Naive thymus-derived CD8-positive, alpha-beta T cell (primary cell): ENCODE measurements at regions not wholly inside any gene's neighbourhood (a gene's known extent, or its start where the extent isn't known, plus 50 kb on each side); places are given as distances from the start of the nearest gene placed in this dataset.

ENCODE experiments used
- ATAC-seq, 2 donors: fragments of 150-1000 bp; cut with Tn5 transposase in 1 of 2; sonication (Bioruptor Pico), chemical (Tn5 transposase) in 1 of 2; 1 replicate in 1 of 2; 2 replicates in 1 of 2; pipeline ENCODE4 v1.10.0; 2021; ENCODE audit warnings: mild to moderate bottlenecking in 2 of 2, moderate library complexity in 2 of 2
- POLR2A ChIA-PET: fragments of 350-600 bp; sonication (Branson Sonifier 250); formaldehyde crosslinking; loops from one replicate; lab custom pipeline; 2021; ENCODE audit warnings: antibody characterized with exemption; lab: Charles Lee
- DNase-seq, 10 donors: peaks; one replicate each; pipeline versions ENCODE4 v3.0.0 to v3.0.0-alpha.2; 2020 to 2022
- H3K27ac Mint-ChIP-seq, 10 donors: one replicate each; pipeline ENCODE4 v1.8.0; 2020 to 2022; ENCODE audit warnings: mild to moderate bottlenecking in 10 of 10, mixed read lengths in 10 of 10, moderate library complexity in 4 of 10, inconsistent platforms in 1 of 10
- H3K27me3 Mint-ChIP-seq, 5 donors: one replicate each; pipeline ENCODE4 v1.8.0; 2021 to 2022; ENCODE audit warnings: mixed read lengths in 5 of 5
- H3K36me3 Mint-ChIP-seq, 3 donors: one replicate each; pipeline ENCODE4 v1.8.0; 2020 to 2022; ENCODE audit warnings: mixed read lengths in 3 of 3, mild to moderate bottlenecking in 2 of 3, inconsistent platforms in 1 of 3
- H3K4me1 Mint-ChIP-seq, 4 donors: one replicate each; pipeline ENCODE4 v1.8.0; 2021 to 2022; ENCODE audit warnings: mixed read lengths in 4 of 4
- H3K4me3 Mint-ChIP-seq, 10 donors: one replicate each; pipeline ENCODE4 v1.8.0; 2020 to 2022; ENCODE audit warnings: mild to moderate bottlenecking in 10 of 10, mixed read lengths in 10 of 10, moderate library complexity in 6 of 10, inconsistent platforms in 1 of 10
- H3K9me3 Mint-ChIP-seq, 9 donors: one replicate each; pipeline ENCODE4 v1.8.0; 2020 to 2022; ENCODE audit warnings: mixed read lengths in 9 of 9, mild to moderate bottlenecking in 3 of 9, inconsistent platforms in 1 of 9, moderate library complexity in 1 of 9

DNA sequence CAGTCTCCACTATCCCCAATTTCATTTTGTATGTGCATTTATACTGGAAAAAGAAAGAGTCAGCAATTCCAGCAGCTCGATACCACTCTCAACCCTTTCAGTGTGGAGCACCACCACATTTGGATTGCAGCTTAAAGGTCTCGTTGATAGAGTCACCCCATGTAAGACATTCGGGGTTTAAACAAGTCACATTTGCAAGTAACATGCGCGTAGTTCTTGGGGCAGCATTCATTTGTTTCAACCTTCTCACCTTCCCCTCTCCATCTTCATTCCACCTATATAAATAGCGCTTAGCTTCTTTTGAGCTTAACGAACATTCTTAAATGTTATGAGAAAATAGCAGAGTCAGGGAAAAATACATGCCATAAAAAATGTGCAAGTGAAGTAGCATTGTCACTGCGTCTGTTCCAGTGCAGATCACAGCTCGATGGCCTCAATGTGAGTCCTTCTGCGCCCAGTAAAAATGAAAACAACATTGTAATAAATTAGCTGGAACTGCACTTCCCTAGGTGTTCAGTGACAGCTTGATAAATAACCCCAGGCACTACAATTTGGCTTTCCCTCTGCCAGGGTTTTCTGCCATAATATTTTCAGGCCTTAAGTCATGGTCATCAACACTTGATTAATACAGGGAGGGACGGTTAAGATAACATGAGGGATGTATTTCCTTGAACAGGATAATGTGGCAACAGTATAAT is 737.8 kb upstream of the NRSN1 start:
- POLR2A ChIA-PET, result no interaction called here
- no peak overlapping the region for H3K4me3 Mint-ChIP-seq
- no peaks in the 10 kb centered on the region for H3K36me3 Mint-ChIP-seq
- ATAC-seq (no peak), DNase-seq (no peak)
- H3K27me3 Mint-ChIP-seq, result peaks cover 0 to 3% (median 0%) of the 10 kb centered on the region in 5 donors
- no peaks in the 10 kb centered on the region for H3K4me1 Mint-ChIP-seq
- H3K9me3 Mint-ChIP-seq, result peaks cover 0 to 5% (median 2%) of the 10 kb centered on the region in 9 donors
- no peak overlapping the region for H3K27ac Mint-ChIP-seq

GRCh38 chr6:23389386-23389785 is 736.6 kb upstream of the NRSN1 start:
- H3K27me3 Mint-ChIP-seq, result peaks cover 0 to 3% (median under 1%) of the 10 kb centered on the region in 5 donors

DNA sequence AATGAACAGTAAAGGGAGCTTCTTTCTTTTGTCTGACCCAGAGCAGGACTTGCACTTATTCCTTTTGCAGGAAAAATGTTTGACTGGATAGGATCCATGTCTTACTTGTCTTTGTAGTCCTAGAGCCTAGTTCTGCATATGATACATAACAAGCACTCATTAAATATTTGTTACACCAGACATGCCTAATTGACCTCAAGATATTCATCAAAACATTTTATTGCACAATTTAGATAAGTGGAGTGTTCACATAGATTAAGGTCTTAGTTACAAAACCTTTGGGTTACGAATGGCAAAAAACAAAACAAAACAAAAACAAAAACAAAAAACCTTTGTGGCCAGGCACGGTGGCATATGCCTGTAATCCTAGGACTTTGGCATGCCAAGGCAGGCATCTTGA is 735.8 kb upstream of the NRSN1 start:
- ATAC-seq, result no peak
- Mint-ChIP-seq H3K27ac (no peak overlapping the region), H3K36me3 (no peaks in the 10 kb centered on the region), H3K4me1 (no peaks in the 10 kb centered on the region), H3K27me3 (peaks cover 0 to 3% (median 1%) of the 10 kb centered on the region in 5 donors), H3K4me3 (no peak overlapping the region), H3K9me3 (peaks cover 0 to 5% (median 1%) of the 10 kb centered on the region in 9 donors)
- no peak for DNase-seq
- POLR2A ChIA-PET, result no interaction called here

More at GRCh38 chr6:23389386-23389785, 736.6 kb upstream of the NRSN1 start:
- Mint-ChIP-seq H3K4me1 (no peaks in the 10 kb centered on the region), H3K27ac (peak overlapping the region in 1 of 10 donors; percentile 45), H3K9me3 (peaks cover 0 to 5% (median 2%) of the 10 kb centered on the region in 9 donors), H3K36me3 (no peaks in the 10 kb centered on the region), H3K4me3 (no peak overlapping the region)
- DNase-seq (no peak), ATAC-seq (no peak)
- POLR2A ChIA-PET, result no interaction called here

GRCh38 chr6:23394681-23395080 is 731.3 kb upstream of the NRSN1 start:
- no peak overlapping the region for H3K27ac Mint-ChIP-seq
- POLR2A ChIA-PET, result no interaction called here
- DNase-seq (no peak), ATAC-seq (no peak)
- no peaks in the 10 kb centered on the region for H3K36me3 Mint-ChIP-seq
- peaks cover 0 to 3% (median 1%) of the 10 kb centered on the region in 5 donors for H3K27me3 Mint-ChIP-seq
- no peaks in the 10 kb centered on the region for H3K4me1 Mint-ChIP-seq
- H3K4me3 Mint-ChIP-seq, result no peak overlapping the region
- peaks cover 0 to 3% (median 0%) of the 10 kb centered on the region in 9 donors for H3K9me3 Mint-ChIP-seq

DNA sequence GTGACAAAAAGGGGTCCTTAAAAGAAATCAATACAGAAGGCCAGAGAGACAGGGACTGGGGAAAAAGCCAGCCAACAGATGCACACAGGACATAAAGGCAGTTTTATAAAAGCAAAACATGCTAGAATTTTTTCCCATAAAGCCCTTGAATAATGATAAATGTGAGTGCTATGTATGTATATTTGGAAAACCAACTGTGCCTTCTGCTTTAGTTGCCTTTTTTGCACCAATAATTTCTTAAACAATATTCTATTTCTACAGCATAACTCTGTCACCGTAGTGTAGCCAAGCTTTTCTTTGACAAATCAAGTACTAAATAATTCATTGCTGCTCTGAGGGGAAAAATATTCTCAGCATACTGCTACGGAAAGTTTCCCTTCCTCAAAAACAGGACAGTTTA is 730.6 kb upstream of the NRSN1 start:
- no peaks in the 10 kb centered on the region for H3K4me1 Mint-ChIP-seq
- ATAC-seq, result no peak
- peaks cover 0 to 3% (median 1%) of the 10 kb centered on the region in 5 donors for H3K27me3 Mint-ChIP-seq

DNA sequence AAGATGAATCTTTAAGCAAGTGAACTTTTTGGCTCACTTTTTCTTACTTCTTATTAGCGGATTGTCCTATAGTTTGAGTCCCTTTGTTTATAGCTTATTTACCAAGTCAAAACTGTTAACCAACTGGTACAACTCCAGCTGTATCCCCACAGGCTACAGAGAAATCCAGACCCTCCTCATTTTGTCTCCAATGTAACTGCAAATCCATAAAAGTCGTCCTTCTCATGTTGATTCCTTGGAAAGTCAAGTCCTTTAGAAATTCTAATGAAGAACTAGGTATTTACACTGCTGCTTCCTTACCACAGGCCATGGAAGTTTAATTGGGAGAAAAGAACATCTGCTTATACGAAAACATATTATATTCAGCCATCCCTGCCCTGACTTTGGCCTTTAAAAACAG is 729.1 kb upstream of the NRSN1 start:
- DNase-seq (no peak), ATAC-seq (no peak)
- POLR2A ChIA-PET, result no interaction called here
- Mint-ChIP-seq H3K4me3 (no peak overlapping the region), H3K36me3 (no peaks in the 10 kb centered on the region), H3K27ac (no peak overlapping the region), H3K27me3 (peaks cover 0 to 2% (median 0%) of the 10 kb centered on the region in 5 donors), H3K9me3 (peaks cover 0 to 6% (median 0%) of the 10 kb centered on the region in 9 donors), H3K4me1 (no peaks in the 10 kb centered on the region)

More for the DNA sequence above, 730.6 kb upstream of the NRSN1 start:
- H3K36me3 Mint-ChIP-seq, result no peaks in the 10 kb centered on the region
- H3K4me3 Mint-ChIP-seq, result no peak overlapping the region
- no peak overlapping the region for H3K27ac Mint-ChIP-seq
- H3K9me3 Mint-ChIP-seq, result peaks cover 0 to 3% (median 0%) of the 10 kb centered on the region in 9 donors
- POLR2A ChIA-PET, result no interaction called here
- DNase-seq, result no peak

DNA sequence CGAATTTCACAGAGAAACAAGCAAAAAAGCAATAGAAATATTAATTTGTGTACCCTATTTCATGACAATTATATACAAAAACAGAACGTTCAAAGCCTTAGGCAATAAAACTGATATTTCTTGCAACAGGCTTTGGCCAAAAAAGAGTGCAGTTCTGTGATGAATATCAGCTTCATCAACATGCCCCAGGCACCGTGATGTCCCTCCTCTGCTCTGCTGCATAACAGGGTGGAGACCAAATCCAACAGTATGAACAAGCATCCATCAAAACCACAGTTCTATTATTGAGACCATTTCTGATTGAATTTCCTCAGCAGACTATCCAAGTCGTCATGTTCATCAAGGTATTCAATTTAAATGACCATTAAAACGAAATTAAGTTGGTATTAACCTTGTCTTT is 722.6 kb upstream of the NRSN1 start:
- H3K27ac Mint-ChIP-seq, result no peak overlapping the region
- no peak overlapping the region for H3K4me3 Mint-ChIP-seq
- H3K27me3 Mint-ChIP-seq, result no peaks in the 10 kb centered on the region
- DNase-seq, result no peak
- H3K9me3 Mint-ChIP-seq, result peaks cover 0 to 9% (median 0%) of the 10 kb centered on the region in 9 donors
- POLR2A ChIA-PET, result no interaction called here
- no peaks in the 10 kb centered on the region for H3K4me1 Mint-ChIP-seq
- H3K36me3 Mint-ChIP-seq, result no peaks in the 10 kb centered on the region
- no peak for ATAC-seq

DNA sequence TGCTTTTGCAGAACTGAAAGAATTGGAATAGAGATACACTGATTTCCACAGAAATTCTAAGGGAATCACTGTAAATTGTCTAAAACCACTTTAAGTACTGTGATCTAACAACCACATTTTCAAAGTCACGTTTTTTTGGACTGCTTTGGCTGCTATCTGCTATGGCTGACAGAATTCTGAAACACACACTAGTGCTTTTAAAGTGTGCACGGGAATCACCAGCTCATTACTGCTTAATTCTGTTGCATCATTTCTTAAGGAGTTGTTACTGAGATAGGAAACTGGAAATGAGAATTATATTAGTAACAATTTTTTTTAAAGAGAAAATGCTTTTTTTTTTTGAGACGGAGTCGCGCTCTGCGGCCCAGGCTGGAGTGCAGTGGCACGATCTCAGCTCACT is 716.5 kb upstream of the NRSN1 start:
- no peak for ATAC-seq
- Mint-ChIP-seq H3K27me3 (peaks cover 0 to 1% (median 0%) of the 10 kb centered on the region in 5 donors), H3K4me3 (no peak overlapping the region), H3K27ac (no peak overlapping the region), H3K36me3 (no peaks in the 10 kb centered on the region), H3K9me3 (peaks cover 0 to 4% (median 0%) of the 10 kb centered on the region in 9 donors), H3K4me1 (no peaks in the 10 kb centered on the region)
- no peak for DNase-seq
- POLR2A ChIA-PET, result no interaction called here

GRCh38 chr6:23410439-23410838 is 715.6 kb upstream of the NRSN1 start:
- Mint-ChIP-seq H3K36me3 (no peaks in the 10 kb centered on the region), H3K27me3 (peaks cover 0 to 1% (median 0%) of the 10 kb centered on the region in 5 donors), H3K9me3 (peaks cover 0 to 4% (median 0%) of the 10 kb centered on the region in 9 donors), H3K4me3 (no peak overlapping the region), H3K27ac (no peak overlapping the region), H3K4me1 (no peaks in the 10 kb centered on the region)
- ATAC-seq (no peak), DNase-seq (no peak)
- POLR2A ChIA-PET, result no interaction called here

- Mint-ChIP-seq H3K27ac (no peak overlapping the region), H3K36me3 (no peaks in the 10 kb centered on the region), H3K9me3 (peaks cover 0 to 4% (median 0%) of the 10 kb centered on the region in 9 donors), H3K4me3 (no peak overlapping the region), H3K27me3 (peaks cover 0 to 1% (median 0%) of the 10 kb centered on the region in 5 donors), H3K4me1 (no peaks in the 10 kb centered on the region)
- no peak for ATAC-seq
- no peak for DNase-seq
- POLR2A ChIA-PET, result no interaction called here
These were observed 713.2 kb upstream of the NRSN1 start for GRCh38 chr6:23412770-23413169.

GRCh38 chr6:23413327-23414050 is 712.5 kb upstream of the NRSN1 start:
- H3K4me3 Mint-ChIP-seq, result no peak overlapping the region
- POLR2A ChIA-PET, result no interaction called here
- no peaks in the 10 kb centered on the region for H3K36me3 Mint-ChIP-seq
- DNase-seq (no peak), ATAC-seq (no peak)
- no peaks in the 10 kb centered on the region for H3K4me1 Mint-ChIP-seq
- peaks cover 0 to 4% (median 0%) of the 10 kb centered on the region in 9 donors for H3K9me3 Mint-ChIP-seq
- peaks cover 0 to 1% (median 0%) of the 10 kb centered on the region in 5 donors for H3K27me3 Mint-ChIP-seq
- no peak overlapping the region for H3K27ac Mint-ChIP-seq

DNA sequence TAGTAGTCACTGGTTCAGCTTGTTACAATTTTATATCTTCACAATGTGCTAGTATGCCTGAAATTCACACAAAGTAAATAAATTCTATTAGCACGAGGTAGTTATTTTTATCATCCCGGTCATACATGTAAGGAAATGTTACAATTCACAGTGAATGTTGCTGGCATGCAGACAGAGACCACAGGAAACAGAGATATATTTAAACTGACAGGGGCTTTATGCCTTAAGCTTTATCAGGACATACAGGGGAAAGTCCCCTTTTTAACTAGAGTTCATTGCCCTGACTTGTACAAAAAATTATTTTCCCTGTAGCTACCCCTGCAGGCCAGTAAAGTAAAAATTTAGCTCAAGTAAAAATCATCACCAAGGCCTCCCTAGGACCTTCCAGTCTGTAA is 712.0 kb upstream of the NRSN1 start:
- H3K4me1 Mint-ChIP-seq, result no peaks in the 10 kb centered on the region
- H3K36me3 Mint-ChIP-seq, result no peaks in the 10 kb centered on the region
- POLR2A ChIA-PET, result no interaction called here
- peaks cover 0 to 4% (median 0%) of the 10 kb centered on the region in 9 donors for H3K9me3 Mint-ChIP-seq
- peaks cover 0 to 1% (median 0%) of the 10 kb centered on the region in 5 donors for H3K27me3 Mint-ChIP-seq
- no peak overlapping the region for H3K4me3 Mint-ChIP-seq
- H3K27ac Mint-ChIP-seq, result no peak overlapping the region
- DNase-seq, result no peak
- no peak for ATAC-seq

DNA sequence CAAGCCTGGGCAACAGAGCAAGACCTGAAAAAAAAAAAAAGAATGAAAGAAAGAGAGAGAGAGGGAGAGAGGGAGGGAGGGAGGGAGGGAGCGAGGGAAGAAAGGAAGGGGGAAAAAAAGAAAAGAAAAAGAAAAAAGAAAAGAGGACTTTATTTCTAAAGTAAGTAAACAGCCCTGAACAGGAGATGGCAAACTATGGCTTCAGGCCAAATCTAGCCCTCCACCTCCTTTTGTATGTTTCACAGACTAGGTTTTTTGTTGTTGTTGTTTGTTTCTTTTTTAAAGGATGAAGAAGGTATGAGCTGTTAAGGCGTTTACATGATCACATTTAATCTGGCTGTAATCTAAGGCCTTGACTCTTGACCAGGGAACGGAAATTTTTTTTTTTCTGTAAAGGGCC is 711.1 kb upstream of the NRSN1 start:
- Mint-ChIP-seq H3K4me3 (no peak overlapping the region), H3K4me1 (no peaks in the 10 kb centered on the region), H3K9me3 (peaks cover 0 to 4% (median 0%) of the 10 kb centered on the region in 9 donors), H3K27ac (no peak overlapping the region), H3K27me3 (peaks cover 0 to 1% (median 0%) of the 10 kb centered on the region in 5 donors), H3K36me3 (no peaks in the 10 kb centered on the region)
- DNase-seq (no peak), ATAC-seq (no peak)
- POLR2A ChIA-PET, result no interaction called here
